ENCODE measurements at regions not wholly inside any gene's neighbourhood (a gene's known extent, or its start where the extent isn't known, plus 50 kb on each side); places are given as distances from the start of the nearest gene placed in this dataset.

GRCh38 chr20:20806121-20807095 is 94.0 kb upstream of the RALGAPA2 start:
- Histone ChIP-seq H3K4me3 (ENCODE audit: low read depth in 1 of 2, low read length in 2 of 2) (no peak overlapping the region), H3K4me1 (ENCODE audit: control insufficient read depth in 1 of 2, insufficient read depth in 2 of 2, low read length in 2 of 2) (no peaks in the 10 kb centered on the region)

GRCh38 chr20:20803011-20803410 is 90.6 kb upstream of the RALGAPA2 start:
- H3K27me3 ChIP-seq (ENCODE audit: low read depth, low read length): no peaks in the 10 kb centered on the region
- no peaks in the 10 kb centered on the region for H3K36me3 ChIP-seq (ENCODE audit: control insufficient read depth in 1 of 2, insufficient read depth in 2 of 2, low read length in 2 of 2)
- H3K9me3 ChIP-seq (ENCODE audit: control insufficient read depth in 1 of 2, low read length in 2 of 2): no peaks in the 10 kb centered on the region
- no peak overlapping the region for H3K27ac ChIP-seq (ENCODE audit: low read length)
- no peaks in the 10 kb centered on the region for H3K4me1 ChIP-seq (ENCODE audit: control insufficient read depth in 1 of 2, insufficient read depth in 2 of 2, low read length in 2 of 2)
- H3K4me3 ChIP-seq (ENCODE audit: low read depth in 1 of 2, low read length in 2 of 2): no peak overlapping the region

More at GRCh38 chr20:20806121-20807095, 94.0 kb upstream of the RALGAPA2 start:
- H3K9me3 ChIP-seq (ENCODE audit: control insufficient read depth in 1 of 2, low read length in 2 of 2): no peaks in the 10 kb centered on the region
- no peaks in the 10 kb centered on the region for H3K27me3 ChIP-seq (ENCODE audit: low read depth, low read length)
- H3K36me3 ChIP-seq (ENCODE audit: control insufficient read depth in 1 of 2, insufficient read depth in 2 of 2, low read length in 2 of 2): no peaks in the 10 kb centered on the region
- no peak overlapping the region for H3K27ac ChIP-seq (ENCODE audit: low read length)

GRCh38 chr20:20802328-20802727 is 89.9 kb upstream of the RALGAPA2 start:
- H3K9me3 ChIP-seq (ENCODE audit: control insufficient read depth in 1 of 2, low read length in 2 of 2): no peaks in the 10 kb centered on the region
- no peaks in the 10 kb centered on the region for H3K4me1 ChIP-seq (ENCODE audit: control insufficient read depth in 1 of 2, insufficient read depth in 2 of 2, low read length in 2 of 2)
- H3K27me3 ChIP-seq (ENCODE audit: low read depth, low read length): no peaks in the 10 kb centered on the region
- H3K36me3 ChIP-seq (ENCODE audit: control insufficient read depth in 1 of 2, insufficient read depth in 2 of 2, low read length in 2 of 2): no peaks in the 10 kb centered on the region
- no peak overlapping the region for H3K4me3 ChIP-seq (ENCODE audit: low read depth in 1 of 2, low read length in 2 of 2)
- no peak overlapping the region for H3K27ac ChIP-seq (ENCODE audit: low read length)

GRCh38 chr20:20799716-20800312 is 87.4 kb upstream of the RALGAPA2 start:
- no peaks in the 10 kb centered on the region for H3K4me1 ChIP-seq (ENCODE audit: control insufficient read depth in 1 of 2, insufficient read depth in 2 of 2, low read length in 2 of 2)
- H3K4me3 ChIP-seq (ENCODE audit: low read depth in 1 of 2, low read length in 2 of 2): no peak overlapping the region
- no peak overlapping the region for H3K27ac ChIP-seq (ENCODE audit: low read length)
- no peaks in the 10 kb centered on the region for H3K27me3 ChIP-seq (ENCODE audit: low read depth, low read length)
- no peaks in the 10 kb centered on the region for H3K9me3 ChIP-seq (ENCODE audit: control insufficient read depth in 1 of 2, low read length in 2 of 2)
- H3K36me3 ChIP-seq (ENCODE audit: control insufficient read depth in 1 of 2, insufficient read depth in 2 of 2, low read length in 2 of 2): no peaks in the 10 kb centered on the region

- H3K4me1 ChIP-seq (ENCODE audit: control insufficient read depth in 1 of 2, insufficient read depth in 2 of 2, low read length in 2 of 2): no peaks in the 10 kb centered on the region
- no peaks in the 10 kb centered on the region for H3K36me3 ChIP-seq (ENCODE audit: control insufficient read depth in 1 of 2, insufficient read depth in 2 of 2, low read length in 2 of 2)
- no peaks in the 10 kb centered on the region for H3K27me3 ChIP-seq (ENCODE audit: low read depth, low read length)
- H3K4me3 ChIP-seq (ENCODE audit: low read depth in 1 of 2, low read length in 2 of 2): no peak overlapping the region
- no peaks in the 10 kb centered on the region for H3K9me3 ChIP-seq (ENCODE audit: control insufficient read depth in 1 of 2, low read length in 2 of 2)
- no peak overlapping the region for H3K27ac ChIP-seq (ENCODE audit: low read length)
Observed at GRCh38 chr20:20797521-20798310, 85.3 kb upstream of the RALGAPA2 start.

GRCh38 chr20:20796766-20797440 is 84.5 kb upstream of the RALGAPA2 start:
- Histone ChIP-seq H3K27me3 (ENCODE audit: low read depth, low read length) (no peaks in the 10 kb centered on the region), H3K36me3 (ENCODE audit: control insufficient read depth in 1 of 2, insufficient read depth in 2 of 2, low read length in 2 of 2) (no peaks in the 10 kb centered on the region), H3K4me1 (ENCODE audit: control insufficient read depth in 1 of 2, insufficient read depth in 2 of 2, low read length in 2 of 2) (no peaks in the 10 kb centered on the region), H3K9me3 (ENCODE audit: control insufficient read depth in 1 of 2, low read length in 2 of 2) (no peaks in the 10 kb centered on the region), H3K27ac (ENCODE audit: low read length) (no peak overlapping the region), H3K4me3 (ENCODE audit: low read depth in 1 of 2, low read length in 2 of 2) (no peak overlapping the region)

- Histone ChIP-seq H3K27me3 (ENCODE audit: low read depth, low read length) (no peaks in the 10 kb centered on the region), H3K4me1 (ENCODE audit: control insufficient read depth in 1 of 2, insufficient read depth in 2 of 2, low read length in 2 of 2) (no peaks in the 10 kb centered on the region), H3K27ac (ENCODE audit: low read length) (no peak overlapping the region), H3K4me3 (ENCODE audit: low read depth in 1 of 2, low read length in 2 of 2) (no peak overlapping the region), H3K36me3 (ENCODE audit: control insufficient read depth in 1 of 2, insufficient read depth in 2 of 2, low read length in 2 of 2) (no peaks in the 10 kb centered on the region), H3K9me3 (ENCODE audit: control insufficient read depth in 1 of 2, low read length in 2 of 2) (no peaks in the 10 kb centered on the region)
Observed at GRCh38 chr20:20795721-20796120, 83.3 kb upstream of the RALGAPA2 start.

GRCh38 chr20:20795119-20795518 is 82.7 kb upstream of the RALGAPA2 start:
- Histone ChIP-seq H3K36me3 (ENCODE audit: control insufficient read depth in 1 of 2, insufficient read depth in 2 of 2, low read length in 2 of 2) (no peaks in the 10 kb centered on the region), H3K27me3 (ENCODE audit: low read depth, low read length) (no peaks in the 10 kb centered on the region), H3K4me3 (ENCODE audit: low read depth in 1 of 2, low read length in 2 of 2) (no peak overlapping the region), H3K27ac (ENCODE audit: low read length) (no peak overlapping the region), H3K9me3 (ENCODE audit: control insufficient read depth in 1 of 2, low read length in 2 of 2) (no peaks in the 10 kb centered on the region), H3K4me1 (ENCODE audit: control insufficient read depth in 1 of 2, insufficient read depth in 2 of 2, low read length in 2 of 2) (no peaks in the 10 kb centered on the region)

- no peaks in the 10 kb centered on the region for H3K27me3 ChIP-seq (ENCODE audit: low read depth, low read length)
- no peak overlapping the region for H3K4me3 ChIP-seq (ENCODE audit: low read depth in 1 of 2, low read length in 2 of 2)
- no peak overlapping the region for H3K27ac ChIP-seq (ENCODE audit: low read length)
Observed at GRCh38 chr20:20793591-20793990, 81.1 kb upstream of the RALGAPA2 start.

GRCh38 chr20:20791664-20792568 is 79.5 kb upstream of the RALGAPA2 start:
- Histone ChIP-seq H3K36me3 (ENCODE audit: control insufficient read depth in 1 of 2, insufficient read depth in 2 of 2, low read length in 2 of 2) (no peaks in the 10 kb centered on the region), H3K9me3 (ENCODE audit: control insufficient read depth in 1 of 2, low read length in 2 of 2) (peaks cover 0 to 4% of the 10 kb centered on the region in 2 donors), H3K4me1 (ENCODE audit: control insufficient read depth in 1 of 2, insufficient read depth in 2 of 2, low read length in 2 of 2) (no peaks in the 10 kb centered on the region), H3K27me3 (ENCODE audit: low read depth, low read length) (no peaks in the 10 kb centered on the region), H3K4me3 (ENCODE audit: low read depth in 1 of 2, low read length in 2 of 2) (no peak overlapping the region), H3K27ac (ENCODE audit: low read length) (no peak overlapping the region)

More at GRCh38 chr20:20793591-20793990, 81.1 kb upstream of the RALGAPA2 start:
- Histone ChIP-seq H3K9me3 (ENCODE audit: control insufficient read depth in 1 of 2, low read length in 2 of 2) (no peaks in the 10 kb centered on the region), H3K36me3 (ENCODE audit: control insufficient read depth in 1 of 2, insufficient read depth in 2 of 2, low read length in 2 of 2) (no peaks in the 10 kb centered on the region), H3K4me1 (ENCODE audit: control insufficient read depth in 1 of 2, insufficient read depth in 2 of 2, low read length in 2 of 2) (no peaks in the 10 kb centered on the region)

All from muscle layer of duodenum (tissue), 2 donors.